WI38 (cell line): ENCODE measurements at regions not wholly inside any gene's neighbourhood (a gene's known extent, or its start where the extent isn't known, plus 50 kb on each side); places are given as distances from the start of the nearest gene placed in this dataset.

ENCODE experiments used
- H3K4me3 ChIP-seq: 2 replicates; pipeline ENCODE4 v1.5.1; 2011; ENCODE audit warnings: low read depth, mild to moderate bottlenecking, control low read depth, low read length
- CTCF ChIP-seq: IDR thresholded peaks from 2 replicates; pipeline ENCODE4 v1.5.1; 2012; ENCODE audit warnings: low read depth, mild to moderate bottlenecking, control low read depth, low read length

- H3K4me3 ChIP-seq, result no peak overlapping the region
- no peak for TF ChIP-seq CTCF
Observed at GRCh38 chr11:112902361-112903011, 58.7 kb upstream of the NCAM1 start.

GRCh38 chr11:112903340-112903739 lies 57.9 kb upstream of the NCAM1 start:
- no peak overlapping the region for H3K4me3 ChIP-seq
- no peak for TF ChIP-seq CTCF

- no peak for TF ChIP-seq CTCF
- no peak overlapping the region for H3K4me3 ChIP-seq
Observed at GRCh38 chr11:112911124-112911523, 50.1 kb upstream of the NCAM1 start.
